Liver (tissue), 8 donors: ENCODE measurements at regions not wholly inside any gene's neighbourhood (a gene's known extent, or its start where the extent isn't known, plus 50 kb on each side); places are given as distances from the start of the nearest gene placed in this dataset.

Experiments
- DNase-seq: peaks from one replicate; pipeline ENCODE4 v3.0.0-alpha.2; 2017; ENCODE audit warnings: low spot score
- H3K27ac ChIP-seq, 2 donors: one replicate each; pipeline ENCODE4 v1.7.0; 2013; ENCODE audit warnings: inconsistent platforms in 2 of 2, low read length in 2 of 2, control low read depth in 1 of 2, low read depth in 1 of 2, mild to moderate bottlenecking in 1 of 2
- H3K27me3 ChIP-seq, 4 donors: one replicate each; pipeline versions ENCODE4 v1.6.1 to v1.7.0; 2013; ENCODE audit warnings: low read length in 3 of 4, inconsistent platforms in 1 of 4, mild to moderate bottlenecking in 1 of 4, moderate library complexity in 1 of 4; ENCODE audit not compliant: control insufficient read depth in 4 of 4, insufficient read depth in 4 of 4
- H3K36me3 ChIP-seq, 4 donors: one replicate each; pipeline versions ENCODE4 v1.6.1 to v1.7.0; 2013; ENCODE audit warnings: low read length in 3 of 4, mild to moderate bottlenecking in 3 of 4, low read depth in 1 of 4, moderate library complexity in 1 of 4; ENCODE audit not compliant: control insufficient read depth in 4 of 4, insufficient read depth in 3 of 4
- H3K4me1 ChIP-seq, 4 donors: one replicate each; pipeline versions ENCODE4 v1.6.1 to v1.7.0; 2013; ENCODE audit warnings: low read length in 3 of 4, mild to moderate bottlenecking in 3 of 4, moderate library complexity in 1 of 4; ENCODE audit not compliant: control insufficient read depth in 4 of 4, insufficient read depth in 4 of 4
- H3K4me3 ChIP-seq, 3 donors: one replicate each; pipeline versions ENCODE4 v1.6.1 to v1.7.0; 2013; ENCODE audit warnings: low read length in 3 of 3, control low read depth in 1 of 3, low read depth in 1 of 3, mild to moderate bottlenecking in 1 of 3
- H3K9ac ChIP-seq, 2 donors: one replicate each; pipeline ENCODE4 v1.7.0; 2013; ENCODE audit warnings: low read length in 2 of 2, mild to moderate bottlenecking in 2 of 2, moderate library complexity in 2 of 2, control low read depth in 1 of 2, low read depth in 1 of 2
- H3K9me3 ChIP-seq, 4 donors: one replicate each; pipeline versions ENCODE4 v1.6.1 to v1.7.0; 2013; ENCODE audit warnings: low read length in 3 of 4; ENCODE audit not compliant: control insufficient read depth in 4 of 4
- FOXA2 ChIP-seq: IDR thresholded peaks from 2 replicates; pipeline ENCODE4 v1.6.1; 2016; ENCODE audit warnings: antibody characterized with exemption
- GABPA ChIP-seq, 2 donors: IDR thresholded peaks in 1 of 2; conservative IDR thresholded peaks in 1 of 2; 2 replicates each; pipeline ENCODE4 v1.6.1; 2016; ENCODE audit warnings: antibody characterized with exemption in 2 of 2, mild to moderate bottlenecking in 1 of 2, moderate library complexity in 1 of 2
- HNF4A ChIP-seq, 2 donors: conservative IDR thresholded peaks; 2 replicates each; pipeline ENCODE4 v1.6.1; 2016; ENCODE audit warnings: antibody characterized with exemption in 2 of 2, mild to moderate bottlenecking in 2 of 2
- HNF4G ChIP-seq: IDR thresholded peaks from 2 replicates; pipeline ENCODE4 v1.6.1; 2016; ENCODE audit warnings: antibody characterized with exemption
- JUND ChIP-seq, 2 donors: IDR thresholded peaks; 2 replicates each; pipeline ENCODE4 v1.6.1; 2016; ENCODE audit warnings: antibody characterized with exemption in 2 of 2
- MAX ChIP-seq: IDR thresholded peaks from 2 replicates; pipeline ENCODE4 v1.6.1; 2016; ENCODE audit warnings: antibody characterized with exemption
- NR2F2 ChIP-seq: IDR thresholded peaks from 2 replicates; pipeline ENCODE4 v1.6.1; 2016; ENCODE audit warnings: antibody characterized with exemption
- RAD21 ChIP-seq, 2 donors: IDR thresholded peaks; 2 replicates each; pipeline ENCODE4 v1.6.1; 2016; ENCODE audit warnings: antibody characterized with exemption in 2 of 2, mild to moderate bottlenecking in 2 of 2
- RXRA ChIP-seq, 2 donors: IDR thresholded peaks; 2 replicates each; pipeline ENCODE4 v1.6.1; 2017 to 2018; ENCODE audit warnings: antibody characterized with exemption in 2 of 2, mild to moderate bottlenecking in 1 of 2
- TAF1 ChIP-seq: conservative IDR thresholded peaks from 2 replicates; pipeline ENCODE4 v1.6.1; 2016; ENCODE audit warnings: antibody characterized with exemption, mild to moderate bottlenecking
- YY1 ChIP-seq: IDR thresholded peaks from 2 replicates; pipeline ENCODE4 v1.6.1; 2016; ENCODE audit warnings: antibody characterized with exemption, mild to moderate bottlenecking
- WGBS: extraction: QIAGEN DNeasy Blood & Tissue Kit; methylation state at CpG from one replicate; pipeline ENCODE4 v1.1.7; 2013; 5-methylcytosine and 5-hydroxymethylcytosine counted together
- TF ChIP-seq, protein P1 (sequence below): IDR thresholded peaks from 2 replicates; pipeline ENCODE4 v1.6.1; 2016; ENCODE audit warnings: antibody characterized with exemption
- TF ChIP-seq, protein P2 (sequence below): fragments of 150-350 bp; IDR thresholded peaks from 2 replicates; pipeline ENCODE4 v1.5.1; 2017; ENCODE audit warnings: improper control_type of control experiment, low read depth, low read length; ENCODE audit not compliant: missing input control
- donor health status: healthy.
- donor health status: healthy.
- donor health status: healthy.
- donor health status: healthy.
- donor health status: healthy.

DNA sequence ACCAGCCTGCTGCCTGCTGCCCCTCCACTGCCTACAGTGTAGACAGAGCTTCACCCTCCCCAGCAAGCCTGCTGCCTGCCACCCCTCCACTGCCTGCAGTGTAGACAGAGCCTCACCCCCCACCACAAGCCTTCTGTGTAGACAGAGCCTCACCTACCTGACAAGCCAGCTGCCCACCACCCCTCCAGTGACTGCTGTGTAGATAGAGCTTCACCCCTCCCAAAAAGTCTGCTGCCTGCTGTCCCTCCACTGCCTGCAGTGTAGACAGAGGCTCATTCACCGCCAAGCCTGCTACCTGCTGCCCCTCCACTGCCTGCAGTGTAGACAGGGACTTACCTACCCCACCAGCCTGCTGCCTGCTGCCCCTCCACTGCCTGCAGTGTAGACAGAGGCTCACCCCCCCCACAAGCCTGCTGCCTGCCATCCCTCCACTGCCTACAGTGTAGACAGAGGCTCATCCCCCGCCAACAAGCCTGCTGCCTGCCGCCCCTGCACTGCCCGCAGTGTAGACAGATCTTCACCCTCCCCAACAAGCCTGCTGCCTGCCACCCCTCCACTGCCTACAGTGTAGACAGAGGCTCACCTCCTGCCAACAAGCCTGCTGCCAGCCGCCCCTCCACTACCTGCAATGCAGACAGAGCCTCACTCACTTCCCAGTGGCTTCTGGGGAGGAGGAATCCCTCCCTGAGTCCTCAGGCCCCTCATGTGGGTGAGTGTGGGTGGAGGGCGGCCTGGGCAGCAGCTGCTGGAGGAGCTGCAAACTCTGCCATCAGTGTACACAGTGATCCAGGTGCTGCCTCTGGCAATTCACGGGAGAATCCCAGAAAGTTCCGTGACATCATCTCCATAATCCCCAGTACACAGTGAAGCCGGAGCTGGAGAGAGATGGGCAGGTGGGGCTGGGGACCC, 140.9 kb downstream of the DLL1 start:
- no peak overlapping the region for H3K9ac ChIP-seq

DNA sequence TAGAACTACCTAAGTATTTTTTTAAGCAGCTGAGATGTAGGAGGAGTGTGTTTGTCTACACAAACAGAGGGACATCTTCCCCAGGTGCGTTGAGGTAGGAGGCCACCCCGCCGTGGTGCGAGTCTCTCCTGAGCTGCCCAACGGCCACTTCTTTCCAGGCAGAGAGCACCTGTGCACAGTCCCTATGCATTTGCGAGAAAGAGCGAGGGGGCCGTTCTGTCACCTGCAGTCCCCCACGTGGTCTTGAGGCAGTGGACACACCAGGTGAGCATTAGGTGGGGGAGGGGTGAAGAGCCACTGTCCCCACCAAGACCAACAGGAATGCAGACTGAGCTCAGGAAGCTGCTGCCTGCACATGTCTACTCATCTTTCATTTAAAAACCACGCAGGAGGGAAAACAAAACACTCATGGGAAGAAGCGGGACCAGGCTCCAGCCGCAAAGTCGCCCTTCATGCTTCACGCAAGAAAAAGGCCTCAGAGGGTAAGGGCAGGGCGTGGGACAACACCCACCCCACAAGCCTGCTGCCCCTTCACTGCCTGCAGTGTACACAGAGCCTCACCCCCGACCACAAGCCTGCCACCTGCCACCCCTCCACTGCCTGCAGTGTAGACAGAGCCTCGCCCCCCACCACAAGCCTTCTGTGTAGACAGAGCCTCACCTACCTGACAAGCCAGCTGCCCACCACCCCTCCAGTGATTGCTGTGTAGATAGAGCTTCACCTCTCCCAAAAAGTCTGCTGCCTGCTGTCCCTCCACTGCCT, 142.0 kb downstream of the DLL1 start:
- no peak for DNase-seq
- TF ChIP-seq JUND (IDR thresholded peaks at IDR 0.05) (no peak), RAD21 (IDR thresholded peaks at IDR 0.05) (no peak), GABPA (IDR thresholded peaks at IDR 0.05 in 1 of 2, conservative IDR thresholded peaks at IDR 0.05 in 1 of 2) (no peak), FOXA2 (no peak), RXRA (IDR thresholded peaks at IDR 0.05) (no peak), TAF1 (no peak), YY1 (no peak), HNF4A (conservative IDR thresholded peaks at IDR 0.05) (no peak), MAX (no peak), HNF4G (no peak), NR2F2 (no peak)
- TF ChIP-seq, protein P1, sequence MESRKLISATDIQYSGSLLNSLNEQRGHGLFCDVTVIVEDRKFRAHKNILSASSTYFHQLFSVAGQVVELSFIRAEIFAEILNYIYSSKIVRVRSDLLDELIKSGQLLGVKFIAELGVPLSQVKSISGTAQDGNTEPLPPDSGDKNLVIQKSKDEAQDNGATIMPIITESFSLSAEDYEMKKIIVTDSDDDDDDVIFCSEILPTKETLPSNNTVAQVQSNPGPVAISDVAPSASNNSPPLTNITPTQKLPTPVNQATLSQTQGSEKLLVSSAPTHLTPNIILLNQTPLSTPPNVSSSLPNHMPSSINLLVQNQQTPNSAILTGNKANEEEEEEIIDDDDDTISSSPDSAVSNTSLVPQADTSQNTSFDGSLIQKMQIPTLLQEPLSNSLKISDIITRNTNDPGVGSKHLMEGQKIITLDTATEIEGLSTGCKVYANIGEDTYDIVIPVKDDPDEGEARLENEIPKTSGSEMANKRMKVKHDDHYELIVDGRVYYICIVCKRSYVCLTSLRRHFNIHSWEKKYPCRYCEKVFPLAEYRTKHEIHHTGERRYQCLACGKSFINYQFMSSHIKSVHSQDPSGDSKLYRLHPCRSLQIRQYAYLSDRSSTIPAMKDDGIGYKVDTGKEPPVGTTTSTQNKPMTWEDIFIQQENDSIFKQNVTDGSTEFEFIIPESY = no peak
- TF ChIP-seq, protein P2, sequence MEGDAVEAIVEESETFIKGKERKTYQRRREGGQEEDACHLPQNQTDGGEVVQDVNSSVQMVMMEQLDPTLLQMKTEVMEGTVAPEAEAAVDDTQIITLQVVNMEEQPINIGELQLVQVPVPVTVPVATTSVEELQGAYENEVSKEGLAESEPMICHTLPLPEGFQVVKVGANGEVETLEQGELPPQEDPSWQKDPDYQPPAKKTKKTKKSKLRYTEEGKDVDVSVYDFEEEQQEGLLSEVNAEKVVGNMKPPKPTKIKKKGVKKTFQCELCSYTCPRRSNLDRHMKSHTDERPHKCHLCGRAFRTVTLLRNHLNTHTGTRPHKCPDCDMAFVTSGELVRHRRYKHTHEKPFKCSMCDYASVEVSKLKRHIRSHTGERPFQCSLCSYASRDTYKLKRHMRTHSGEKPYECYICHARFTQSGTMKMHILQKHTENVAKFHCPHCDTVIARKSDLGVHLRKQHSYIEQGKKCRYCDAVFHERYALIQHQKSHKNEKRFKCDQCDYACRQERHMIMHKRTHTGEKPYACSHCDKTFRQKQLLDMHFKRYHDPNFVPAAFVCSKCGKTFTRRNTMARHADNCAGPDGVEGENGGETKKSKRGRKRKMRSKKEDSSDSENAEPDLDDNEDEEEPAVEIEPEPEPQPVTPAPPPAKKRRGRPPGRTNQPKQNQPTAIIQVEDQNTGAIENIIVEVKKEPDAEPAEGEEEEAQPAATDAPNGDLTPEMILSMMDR = no peak
- Histone ChIP-seq H3K27ac (no peak overlapping the region), H3K4me3 (no peak overlapping the region), H3K9ac (no peak overlapping the region), H3K4me1 (peaks cover 2 to 19% (median 9%) of the 10 kb centered on the region in 4 donors), H3K9me3 (peaks cover 0 to 6% (median 0%) of the 10 kb centered on the region in 4 donors), H3K36me3 (no peaks in the 10 kb centered on the region), H3K27me3 (no peaks in the 10 kb centered on the region)
- WGBS = 69% methylated on average over 17 of the region's 17 CpGs

More for the DNA sequence above, 140.9 kb downstream of the DLL1 start:
- H3K9me3 ChIP-seq = no peaks in the 10 kb centered on the region
- H3K27ac ChIP-seq = no peak overlapping the region
- TF ChIP-seq, protein P2 = no peak
- TF ChIP-seq RAD21 (IDR thresholded peaks at IDR 0.05) (no peak), HNF4A (conservative IDR thresholded peaks at IDR 0.05) (no peak)
- 89% methylated on average over 9 of the region's 9 CpGs for WGBS
- H3K4me3 ChIP-seq = no peak overlapping the region
- peaks cover 2 to 14% (median 6%) of the 10 kb centered on the region in 4 donors for H3K4me1 ChIP-seq
- no peak for DNase-seq
- H3K36me3 ChIP-seq = no peaks in the 10 kb centered on the region
- H3K27me3 ChIP-seq = no peaks in the 10 kb centered on the region
